AG09309 (cell line): ENCODE measurements at regions not wholly inside any gene's neighbourhood (a gene's known extent, or its start where the extent isn't known, plus 50 kb on each side); places are given as distances from the start of the nearest gene placed in this dataset.

Source experiments
- DNase-seq: peaks from one replicate; pipeline ENCODE4 v3.0.0-alpha.2; 2010; ENCODE audit warnings: low read depth
- H3K4me3 ChIP-seq: 2 replicates; pipeline ENCODE4 v1.5.1; 2011; ENCODE audit warnings: mild to moderate bottlenecking, low read depth, low read length, moderate library complexity; ENCODE audit not compliant: control insufficient read depth
- CTCF ChIP-seq: IDR thresholded peaks from 2 replicates; pipeline ENCODE4 v1.5.1; 2011; ENCODE audit warnings: mild to moderate bottlenecking, low read depth, low read length, inconsistent platforms; ENCODE audit not compliant: insufficient read depth, control insufficient read depth; ENCODE audit errors: missing control alignments

- H3K4me3 ChIP-seq, result no peak overlapping the region
- no peak for TF ChIP-seq CTCF
- no peak for DNase-seq
Measured at GRCh38 chr13:109345433-109345941, 440.9 kb downstream of the IRS2 start.

- no peak for DNase-seq
- no peak for TF ChIP-seq CTCF
- H3K4me3 ChIP-seq, result no peak overlapping the region
Measured at GRCh38 chr13:109344552-109345157, 441.7 kb downstream of the IRS2 start.

- DNase-seq, result peak; percentile 55
- H3K4me3 ChIP-seq, result no peak overlapping the region
- no peak for TF ChIP-seq CTCF
Measured at GRCh38 chr13:109336730-109337129, 449.7 kb downstream of the IRS2 start.

GRCh38 chr13:109333893-109334651, 452.3 kb downstream of the IRS2 start:
- no peak for DNase-seq
- TF ChIP-seq CTCF, result no peak

GRCh38 chr13:109332506-109333499, 453.6 kb downstream of the IRS2 start:
- no peak for DNase-seq
- TF ChIP-seq CTCF, result no peak
- H3K4me3 ChIP-seq, result no peak overlapping the region

More at GRCh38 chr13:109333893-109334651, 452.3 kb downstream of the IRS2 start:
- H3K4me3 ChIP-seq, result no peak overlapping the region

GRCh38 chr13:109331898-109332297, 454.5 kb downstream of the IRS2 start:
- DNase-seq, result peak; percentile 51
- no peak overlapping the region for H3K4me3 ChIP-seq
- TF ChIP-seq CTCF, result no peak
